Activated CD8-positive, alpha-beta T cell treated with anti-CD3 and anti-CD28 coated beads, Interleukin-2, amount 10 ng/mL, durations not matched to agents 7 days and 5 days (primary cell): ENCODE measurements at regions not wholly inside any gene's neighbourhood (a gene's known extent, or its start where the extent isn't known, plus 50 kb on each side); places are given as distances from the start of the nearest gene placed in this dataset.
"Not testable (repeated sequence)": the region's sequence is repeated elsewhere in the genome, so short reads cannot be mapped to it uniquely, and the experiment has no call there.

Experiments used
- ATAC-seq: fragments of 150-1000 bp; cut with Tn5 transposase; one replicate; pipeline ENCODE4 v1.10.0; 2021; ENCODE audit warnings: moderate library complexity
- CTCF ChIA-PET: fragments of 350-600 bp; sonication (Branson Sonifier 250); formaldehyde crosslinking; loops from one replicate; lab custom pipeline; 2021; ENCODE audit warnings: antibody characterized with exemption; lab: Charles Lee
- POLR2A ChIA-PET: fragments of 350-600 bp; sonication (Branson Sonifier 250); formaldehyde crosslinking; loops from one replicate; lab custom pipeline; 2021; ENCODE audit warnings: antibody characterized with exemption; lab: Charles Lee
- DNase-seq: peaks from one replicate; pipeline ENCODE4 v3.0.0-alpha.2; 2020
- H3K27ac Mint-ChIP-seq: one replicate; pipeline ENCODE4 v1.8.0; 2021; ENCODE audit warnings: mild to moderate bottlenecking, mixed read lengths
- H3K27me3 Mint-ChIP-seq: one replicate; pipeline ENCODE4 v1.8.0; 2021; ENCODE audit warnings: low read depth, mixed read lengths
- H3K36me3 Mint-ChIP-seq: one replicate; pipeline ENCODE4 v1.8.0; 2021; ENCODE audit warnings: low read depth, mixed read lengths
- H3K4me1 Mint-ChIP-seq: one replicate; pipeline ENCODE4 v1.8.0; 2021; ENCODE audit warnings: low read depth, mixed read lengths
- H3K4me3 Mint-ChIP-seq: one replicate; pipeline ENCODE4 v1.8.0; 2021; ENCODE audit warnings: mild to moderate bottlenecking, mixed read lengths
- H3K9me3 Mint-ChIP-seq: one replicate; pipeline ENCODE4 v1.8.0; 2022; ENCODE audit warnings: mixed read lengths; ENCODE audit not compliant: insufficient read depth

DNA sequence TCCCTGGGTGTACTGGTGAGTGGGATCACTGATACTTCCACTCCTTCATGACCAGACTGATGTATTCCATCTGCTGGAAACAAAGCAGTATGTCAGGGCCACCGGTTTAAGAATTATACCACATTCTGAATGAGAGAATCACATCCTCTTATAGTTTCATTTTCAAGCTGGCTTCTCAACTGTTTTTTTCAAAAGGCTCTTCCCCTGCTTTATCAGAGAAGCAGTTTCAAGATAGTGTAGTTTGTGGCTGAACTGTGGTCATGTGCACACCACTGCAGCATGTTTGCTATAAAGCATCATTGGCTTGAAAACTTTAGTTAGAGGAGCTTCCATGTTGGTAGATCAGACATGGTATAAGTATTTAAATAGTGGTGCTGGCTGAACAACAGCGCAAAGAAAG lies 450.5 kb upstream of the CDH10 start:
- no peaks in the 10 kb centered on the region for H3K27me3 Mint-ChIP-seq
- peaks cover 4% of the 10 kb centered on the region for H3K9me3 Mint-ChIP-seq
- no peak overlapping the region for H3K27ac Mint-ChIP-seq
- H3K36me3 Mint-ChIP-seq, result no peaks in the 10 kb centered on the region
- ChIA-PET POLR2A (no interaction called here), CTCF (no interaction called here)
- no peak overlapping the region for H3K4me3 Mint-ChIP-seq
- DNase-seq (no peak), ATAC-seq (no peak)
- H3K4me1 Mint-ChIP-seq, result no peaks in the 10 kb centered on the region

DNA sequence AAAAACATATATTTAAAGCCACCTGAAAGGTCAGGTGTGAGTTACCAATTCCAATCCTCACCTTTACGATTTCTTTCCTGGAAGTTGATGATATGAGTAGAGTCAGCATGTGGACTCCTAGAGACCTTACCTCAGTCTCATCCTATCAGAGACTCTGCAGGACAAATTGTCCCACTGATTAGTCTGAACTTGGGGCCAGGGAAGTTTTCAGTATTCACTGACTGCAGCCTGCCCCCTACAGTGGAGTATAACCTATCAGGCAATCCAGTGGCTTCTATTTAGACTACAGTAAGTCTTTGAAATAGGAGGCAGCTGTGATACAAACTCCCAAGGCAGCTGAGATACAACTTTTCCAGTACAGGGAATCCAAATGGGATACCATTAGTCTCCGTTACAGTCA lies 449.4 kb upstream of the CDH10 start:
- no peak overlapping the region for H3K4me3 Mint-ChIP-seq
- ATAC-seq, result no peak
- no peaks in the 10 kb centered on the region for H3K36me3 Mint-ChIP-seq
- ChIA-PET POLR2A (no interaction called here), CTCF (no interaction called here)
- H3K4me1 Mint-ChIP-seq, result no peaks in the 10 kb centered on the region
- H3K9me3 Mint-ChIP-seq, result peaks cover 4% of the 10 kb centered on the region
- DNase-seq, result no peak
- no peak overlapping the region for H3K27ac Mint-ChIP-seq
- H3K27me3 Mint-ChIP-seq, result no peaks in the 10 kb centered on the region

DNA sequence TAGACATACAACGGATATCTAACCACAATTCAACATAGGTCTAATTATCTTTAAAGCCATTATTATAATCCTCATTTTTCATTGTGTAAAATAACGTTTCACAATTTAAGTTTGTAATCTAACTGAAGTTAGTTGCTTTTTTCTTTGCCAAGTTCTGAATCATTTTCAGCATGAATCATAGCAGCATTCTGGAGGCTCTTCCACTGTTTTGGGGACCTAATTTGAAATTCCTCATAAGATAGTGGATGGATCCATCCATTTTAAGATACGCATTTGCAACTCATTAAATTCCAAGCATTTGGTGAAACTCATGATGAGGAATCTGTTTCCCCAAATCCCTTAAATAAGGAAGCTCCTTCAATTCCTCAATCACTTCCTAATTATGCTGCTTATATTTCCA lies 447.1 kb upstream of the CDH10 start:
- ChIA-PET POLR2A (no interaction called here), CTCF (no interaction called here)
- Mint-ChIP-seq H3K9me3 (no peaks in the 10 kb centered on the region), H3K4me1 (no peaks in the 10 kb centered on the region), H3K4me3 (no peak overlapping the region), H3K27ac (no peak overlapping the region), H3K36me3 (no peaks in the 10 kb centered on the region), H3K27me3 (no peaks in the 10 kb centered on the region)
- DNase-seq (no peak), ATAC-seq (no peak)

DNA sequence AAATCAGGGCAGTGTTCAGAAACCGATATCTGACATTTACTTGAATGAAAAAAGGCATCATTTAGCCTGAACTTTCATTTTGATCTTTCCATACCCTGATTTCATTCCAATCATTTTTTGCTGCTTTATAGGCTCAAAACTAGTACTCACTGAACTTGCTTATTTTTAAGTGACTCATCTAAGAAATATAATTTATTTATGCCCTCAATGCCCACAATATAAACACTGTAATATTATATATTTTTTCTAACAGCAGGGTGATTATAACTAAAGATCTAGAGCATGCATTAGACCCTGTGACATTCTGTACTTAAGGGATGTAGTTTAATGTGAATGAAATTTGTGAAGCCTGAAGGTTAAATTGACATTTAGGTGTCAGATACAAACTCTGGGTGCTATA lies 446.1 kb upstream of the CDH10 start:
- no peak overlapping the region for H3K27ac Mint-ChIP-seq
- H3K27me3 Mint-ChIP-seq, result no peaks in the 10 kb centered on the region
- DNase-seq (no peak), ATAC-seq (no peak)
- no peak overlapping the region for H3K4me3 Mint-ChIP-seq
- H3K4me1 Mint-ChIP-seq, result no peaks in the 10 kb centered on the region
- no peaks in the 10 kb centered on the region for H3K9me3 Mint-ChIP-seq
- POLR2A ChIA-PET, result no interaction called here
- no peaks in the 10 kb centered on the region for H3K36me3 Mint-ChIP-seq
- CTCF ChIA-PET, result no interaction called here

DNA sequence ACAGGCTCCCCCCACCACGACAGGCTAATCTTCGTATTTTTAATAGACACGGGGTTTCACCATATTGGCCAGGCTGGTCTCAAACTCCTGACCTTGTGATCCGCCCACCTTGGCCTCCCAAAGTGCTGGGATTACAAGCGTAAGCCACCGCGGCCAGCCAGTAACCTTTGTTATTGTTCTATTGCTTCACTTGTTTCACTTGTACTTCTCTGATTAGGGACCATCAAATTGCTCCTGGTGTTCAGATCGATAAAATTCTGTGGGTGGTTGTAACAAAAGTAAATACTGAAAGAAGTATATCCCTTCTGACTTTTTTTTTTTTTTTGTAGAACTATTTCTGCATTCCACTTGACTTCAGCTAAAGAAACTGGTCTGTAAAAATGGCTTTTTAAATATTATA lies 445.5 kb upstream of the CDH10 start:
- ATAC-seq (no peak), DNase-seq (no peak)
- Mint-ChIP-seq H3K4me1 (no peaks in the 10 kb centered on the region), H3K27ac (no peak overlapping the region), H3K4me3 (no peak overlapping the region), H3K36me3 (no peaks in the 10 kb centered on the region), H3K9me3 (no peaks in the 10 kb centered on the region), H3K27me3 (no peaks in the 10 kb centered on the region)
- CTCF ChIA-PET, result no interaction called here
- POLR2A ChIA-PET, result no interaction called here

DNA sequence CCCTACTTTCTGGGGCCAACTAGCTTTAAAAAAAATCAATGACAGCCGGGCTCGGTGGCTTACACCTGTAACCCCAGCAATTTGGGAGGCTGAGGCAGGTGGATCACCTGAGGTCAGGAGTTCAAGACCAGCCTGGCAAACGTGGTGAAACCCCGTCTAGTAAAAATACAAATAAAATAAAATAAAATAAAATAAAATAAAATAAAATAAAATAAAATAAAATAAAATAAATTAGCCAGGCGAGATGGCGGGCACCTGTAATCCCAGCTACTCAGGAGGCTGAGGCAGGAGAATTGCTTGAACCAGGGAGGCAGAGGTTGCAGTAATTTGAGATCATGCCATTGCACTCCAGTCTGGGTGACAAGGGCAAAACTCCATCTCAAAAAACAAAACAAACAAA lies 443.9 kb upstream of the CDH10 start:
- H3K27ac Mint-ChIP-seq, POLR2A ChIA-PET, ATAC-seq, H3K36me3 Mint-ChIP-seq, CTCF ChIA-PET, H3K27me3 Mint-ChIP-seq, H3K4me3 Mint-ChIP-seq, H3K9me3 Mint-ChIP-seq, H3K4me1 Mint-ChIP-seq, DNase-seq: not testable (repeated sequence)

DNA sequence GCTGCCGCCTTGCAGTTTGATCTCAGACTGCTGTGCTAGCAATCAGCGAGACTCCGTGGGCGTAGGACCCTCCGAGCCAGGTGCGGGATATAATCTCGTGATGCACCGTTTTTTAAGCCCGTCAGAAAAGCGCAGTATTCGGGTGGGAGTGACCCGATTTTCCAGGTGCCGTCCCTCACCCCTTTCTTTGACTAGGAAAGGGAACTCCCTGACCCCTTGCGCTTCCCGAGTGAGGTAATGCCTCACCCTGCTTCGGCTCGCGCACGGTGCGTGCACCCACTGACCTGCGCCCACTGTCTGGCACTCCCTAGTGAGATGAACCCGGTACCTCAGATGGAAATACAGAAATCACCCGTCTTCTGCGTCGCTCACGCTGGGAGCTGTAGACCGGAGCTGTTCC lies 438.5 kb upstream of the CDH10 start:
- H3K27ac Mint-ChIP-seq, DNase-seq, CTCF ChIA-PET, H3K9me3 Mint-ChIP-seq, POLR2A ChIA-PET, H3K4me3 Mint-ChIP-seq, H3K4me1 Mint-ChIP-seq, H3K27me3 Mint-ChIP-seq, ATAC-seq, H3K36me3 Mint-ChIP-seq: not testable (repeated sequence)

DNA sequence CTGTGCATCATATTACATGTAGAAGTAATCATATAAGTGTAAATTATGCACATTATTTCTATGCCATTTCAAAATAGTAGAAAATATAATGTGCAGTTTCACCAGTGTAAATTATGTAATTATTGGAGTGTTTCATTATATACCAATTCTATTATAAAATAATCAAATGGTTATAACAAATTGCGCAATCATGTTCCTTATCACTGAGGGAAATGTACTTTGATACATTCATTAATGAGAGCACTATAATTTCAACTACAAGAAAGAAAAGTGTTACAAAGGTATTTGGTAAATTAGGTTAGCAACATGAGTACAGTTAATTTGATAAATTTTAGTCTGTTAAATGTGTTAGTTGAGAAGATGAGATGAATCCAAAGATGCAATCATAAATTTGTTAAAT lies 421.5 kb upstream of the CDH10 start:
- ChIA-PET CTCF (no interaction called here), POLR2A (no interaction called here)
- Mint-ChIP-seq H3K4me1 (no peaks in the 10 kb centered on the region), H3K27me3 (no peaks in the 10 kb centered on the region), H3K36me3 (no peaks in the 10 kb centered on the region), H3K4me3 (no peak overlapping the region), H3K27ac (no peak overlapping the region), H3K9me3 (peaks cover 18% of the 10 kb centered on the region)
- DNase-seq (no peak), ATAC-seq (no peak)

DNA sequence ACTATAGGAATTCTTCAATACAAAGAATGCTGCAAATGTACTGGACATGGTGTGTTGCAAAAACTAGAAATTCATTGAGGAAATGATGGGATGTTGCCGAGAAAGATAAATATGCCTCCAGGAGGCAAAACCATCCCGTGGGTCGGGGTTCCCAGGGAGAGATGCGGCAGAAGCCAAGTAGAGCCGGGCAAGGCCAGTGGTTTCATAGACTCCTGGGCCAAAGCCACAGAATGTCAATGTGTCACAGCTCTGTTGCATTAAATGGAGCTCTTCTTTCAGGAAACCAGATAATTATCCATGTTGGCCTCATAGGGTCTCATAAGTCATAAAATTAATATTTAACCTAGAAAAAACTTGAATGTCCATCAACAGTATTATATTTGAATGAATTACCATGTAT lies 419.5 kb upstream of the CDH10 start:
- ATAC-seq (no peak), DNase-seq (no peak)
- ChIA-PET CTCF (no interaction called here), POLR2A (no interaction called here)
- Mint-ChIP-seq H3K4me1 (no peaks in the 10 kb centered on the region), H3K27ac (no peak overlapping the region), H3K4me3 (no peak overlapping the region), H3K27me3 (no peaks in the 10 kb centered on the region), H3K36me3 (no peaks in the 10 kb centered on the region), H3K9me3 (peaks cover 23% of the 10 kb centered on the region)

DNA sequence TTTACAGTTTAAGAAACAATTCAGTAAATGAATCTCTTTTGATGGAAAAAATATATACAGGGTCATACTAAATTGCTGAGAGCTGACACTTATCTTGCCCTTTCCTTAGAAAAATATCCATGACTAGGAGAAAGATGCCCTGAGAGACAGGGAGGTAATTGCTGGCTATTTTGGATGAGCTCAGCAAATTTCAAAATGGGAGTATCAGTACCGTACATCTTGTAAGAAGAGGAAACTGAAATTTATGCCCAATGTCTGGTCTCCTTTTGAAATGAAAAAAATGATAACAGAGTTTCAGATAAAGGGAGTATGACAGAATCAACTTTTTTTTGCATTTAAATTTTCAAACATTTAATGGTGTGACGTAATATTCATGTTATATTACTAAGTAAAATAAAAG lies 415.8 kb upstream of the CDH10 start:
- POLR2A ChIA-PET, result no interaction called here

DNA sequence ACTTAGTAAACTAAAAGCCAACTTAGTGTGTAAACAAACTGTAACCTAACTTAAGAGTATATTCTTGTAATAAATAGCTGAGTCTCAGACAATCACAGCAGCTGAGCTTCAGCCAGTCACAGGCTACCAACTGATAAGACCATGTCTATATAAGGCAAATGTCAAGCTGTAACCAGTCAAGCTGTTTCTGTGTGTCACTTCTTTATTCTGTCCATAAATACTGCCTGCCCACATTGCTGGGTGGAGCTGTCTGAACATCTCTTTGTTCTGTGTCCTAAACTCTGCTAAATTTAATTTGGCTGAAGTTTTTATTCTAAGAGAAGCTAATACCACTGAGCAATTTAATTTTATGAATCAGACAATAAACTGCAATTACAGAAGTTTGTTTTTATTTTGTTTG lies 412.1 kb upstream of the CDH10 start:
- H3K4me3 Mint-ChIP-seq, result no peak overlapping the region
- H3K4me1 Mint-ChIP-seq, result no peaks in the 10 kb centered on the region
- ATAC-seq (no peak), DNase-seq (no peak)
- CTCF ChIA-PET, result no interaction called here
- POLR2A ChIA-PET, result no interaction called here
- H3K9me3 Mint-ChIP-seq, result peaks cover 9% of the 10 kb centered on the region
- H3K27me3 Mint-ChIP-seq, result no peaks in the 10 kb centered on the region
- H3K27ac Mint-ChIP-seq, result no peak overlapping the region
- H3K36me3 Mint-ChIP-seq, result no peaks in the 10 kb centered on the region

More for the DNA sequence above, 415.8 kb upstream of the CDH10 start:
- Mint-ChIP-seq H3K9me3 (peaks cover 19% of the 10 kb centered on the region), H3K27me3 (no peaks in the 10 kb centered on the region), H3K36me3 (no peaks in the 10 kb centered on the region), H3K4me3 (no peak overlapping the region), H3K27ac (no peak overlapping the region), H3K4me1 (no peaks in the 10 kb centered on the region)
- CTCF ChIA-PET, result no interaction called here
- ATAC-seq, result no peak
- no peak for DNase-seq

DNA sequence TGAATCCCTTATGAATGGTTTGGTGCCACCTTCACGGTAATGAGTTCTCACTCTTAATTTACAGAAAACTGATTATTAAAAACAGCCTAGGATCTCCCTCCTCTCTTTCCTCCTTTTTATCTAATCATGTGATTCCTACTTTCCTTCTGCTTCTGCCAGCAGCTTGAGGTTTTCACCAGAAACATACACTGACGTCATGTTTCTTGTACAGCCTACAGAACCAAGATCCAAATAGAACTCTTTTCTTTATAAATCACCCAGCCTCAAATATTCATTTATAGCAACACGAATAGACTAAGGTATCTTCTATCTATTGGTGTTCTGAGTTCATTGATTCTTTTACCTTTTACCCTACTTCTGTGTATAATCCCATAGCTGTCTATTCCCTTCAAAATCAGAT lies 388.9 kb upstream of the CDH10 start:
- Mint-ChIP-seq H3K9me3 (peaks cover 18% of the 10 kb centered on the region), H3K27me3 (no peaks in the 10 kb centered on the region), H3K36me3 (no peaks in the 10 kb centered on the region), H3K4me1 (no peaks in the 10 kb centered on the region), H3K27ac (no peak overlapping the region), H3K4me3 (no peak overlapping the region)
- CTCF ChIA-PET, result no interaction called here
- ATAC-seq, result no peak
- POLR2A ChIA-PET, result no interaction called here
- DNase-seq, result no peak

DNA sequence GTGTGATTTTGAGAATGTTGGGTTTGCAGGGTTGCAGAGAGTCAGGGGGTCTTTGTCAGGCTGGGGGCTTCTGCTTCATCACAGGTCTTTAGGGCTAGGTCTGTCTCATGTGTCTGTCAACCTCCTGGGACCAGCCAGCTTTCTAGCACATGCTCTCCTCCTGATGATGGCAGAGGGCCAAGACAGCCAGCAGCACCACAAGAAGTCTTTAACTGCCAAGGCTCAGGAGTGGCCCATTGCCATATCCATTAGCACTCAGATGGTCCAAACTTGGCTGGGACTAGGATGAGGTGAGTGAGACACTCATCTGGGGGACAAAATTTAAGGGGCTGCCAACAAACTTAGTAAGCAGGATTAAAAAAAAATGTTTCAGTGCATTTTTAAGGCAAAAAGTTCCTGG lies 384.2 kb upstream of the CDH10 start:
- no peak for DNase-seq
- CTCF ChIA-PET, result no interaction called here
- Mint-ChIP-seq H3K4me1 (no peaks in the 10 kb centered on the region), H3K27me3 (no peaks in the 10 kb centered on the region), H3K4me3 (no peak overlapping the region), H3K27ac (no peak overlapping the region), H3K9me3 (peaks cover 35% of the 10 kb centered on the region), H3K36me3 (no peaks in the 10 kb centered on the region)
- no peak for ATAC-seq
- POLR2A ChIA-PET, result no interaction called here
